HEK293T (cell line): ENCODE measurements at regions not wholly inside any gene's neighbourhood (a gene's known extent, or its start where the extent isn't known, plus 50 kb on each side); places are given as distances from the start of the nearest gene placed in this dataset.

Experiments used
- SP1 ChIP-seq: fragments of 450-650 bp; IDR thresholded peaks from 2 replicates; pipeline ENCODE4 v1.6.1; 2017
- SUZ12 ChIP-seq: fragments of 450-650 bp; IDR thresholded peaks from 2 replicates; pipeline ENCODE4 v1.6.1; 2016; ENCODE audit warnings: mild to moderate bottlenecking

GRCh38 chr1:106984801-106985200 lies 71.7 kb upstream of the PRMT6 start:
- no peak for TF ChIP-seq SUZ12
- no peak for TF ChIP-seq SP1
